DMS 273 treated with DMSO at 0.1 percent for 48 hours (cell line): ENCODE measurements at regions not wholly inside any gene's neighbourhood (a gene's known extent, or its start where the extent isn't known, plus 50 kb on each side); places are given as distances from the start of the nearest gene placed in this dataset.
"Not testable (repeated sequence)": the region's sequence is repeated elsewhere in the genome, so short reads cannot be mapped to it uniquely, and the experiment has no call there.

Source experiments
- DNase-seq: peaks from one replicate; lab custom pipeline; 2025; lab: John Stamatoyannopoulos, UW

DNA sequence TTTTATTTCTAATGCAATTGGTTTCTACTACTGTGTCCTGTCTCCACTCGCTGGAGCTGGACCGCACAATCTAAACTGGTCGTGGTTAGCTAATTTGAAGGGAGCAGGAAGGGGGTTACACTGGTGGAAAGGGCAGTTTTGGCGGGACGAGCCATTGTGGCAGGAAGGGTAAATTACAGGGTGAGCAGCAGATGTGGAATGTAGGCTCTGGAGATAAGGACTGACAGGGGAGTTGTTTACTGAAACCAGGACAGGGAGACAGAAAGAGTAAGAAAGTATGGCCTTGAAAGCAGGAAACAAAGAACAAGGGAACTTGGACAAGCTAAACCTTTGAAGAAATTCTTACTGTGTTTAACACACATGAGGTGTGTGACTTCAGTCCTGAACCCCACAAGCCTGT, 147.8 kb downstream of the ATXN7L3B start:
- no peak for DNase-seq

DNA sequence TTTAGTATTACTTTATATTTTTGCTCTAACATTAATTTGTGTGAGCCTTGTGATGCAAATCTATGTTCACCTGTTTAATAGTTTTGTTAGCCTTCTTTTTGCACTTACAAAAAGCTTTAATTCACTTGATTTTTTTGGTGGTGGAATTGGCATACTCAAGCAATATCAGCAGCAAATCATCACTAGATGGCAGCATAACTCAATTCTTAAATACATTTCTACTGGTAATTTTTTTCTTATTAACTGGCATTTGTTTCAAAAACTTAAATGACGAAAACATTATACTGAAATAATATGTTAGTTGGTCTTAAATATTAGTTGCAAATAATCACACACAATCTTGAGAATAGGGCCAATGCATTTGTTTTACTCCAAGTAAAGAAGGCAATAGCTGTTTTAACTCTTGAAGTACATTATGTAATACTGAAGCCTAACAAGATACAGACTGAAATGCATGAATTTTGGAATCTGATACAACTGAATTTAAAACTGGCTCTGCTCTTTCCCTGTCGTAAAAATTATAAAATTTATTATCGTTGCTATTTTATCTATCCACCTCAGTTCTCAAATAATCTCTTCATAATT, 151.5 kb downstream of the ATXN7L3B start:
- no peak for DNase-seq

DNA sequence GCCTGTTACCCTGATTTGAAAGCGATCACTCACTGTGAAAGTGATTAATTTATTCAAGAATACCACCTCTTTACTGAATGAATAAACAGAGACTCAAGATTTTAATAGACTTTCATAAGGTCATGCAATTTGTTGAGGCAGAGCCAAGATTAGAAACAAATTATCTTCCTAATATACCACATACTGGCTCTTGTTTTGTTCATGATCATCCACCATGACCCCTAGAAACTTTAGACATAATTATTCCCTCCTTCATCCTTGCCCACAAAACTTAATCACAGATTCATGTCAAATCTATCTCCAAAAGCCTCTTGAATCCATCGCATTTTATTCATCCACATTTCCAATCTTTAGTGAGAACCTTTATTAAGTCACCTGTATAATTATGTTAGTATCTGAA, 152.3 kb downstream of the ATXN7L3B start:
- DNase-seq = no peak

DNA sequence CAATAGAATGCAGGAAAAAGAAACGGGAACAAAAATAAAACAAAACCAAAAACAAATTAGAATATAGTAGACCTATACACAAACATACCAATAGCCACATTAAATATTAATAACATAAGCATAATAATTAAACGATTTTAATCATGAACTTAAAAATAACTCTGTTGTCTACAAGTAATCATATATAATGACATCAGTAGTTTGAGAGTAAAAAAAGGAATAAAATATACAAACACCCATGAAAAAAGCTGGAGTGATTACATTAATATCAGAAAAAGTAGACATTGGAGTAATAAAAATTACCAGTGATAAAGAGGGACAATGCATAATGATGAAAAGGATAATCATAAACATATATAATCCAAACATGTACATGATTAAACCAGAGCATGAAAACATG, 181.8 kb downstream of the ATXN7L3B start:
- no peak for DNase-seq

DNA sequence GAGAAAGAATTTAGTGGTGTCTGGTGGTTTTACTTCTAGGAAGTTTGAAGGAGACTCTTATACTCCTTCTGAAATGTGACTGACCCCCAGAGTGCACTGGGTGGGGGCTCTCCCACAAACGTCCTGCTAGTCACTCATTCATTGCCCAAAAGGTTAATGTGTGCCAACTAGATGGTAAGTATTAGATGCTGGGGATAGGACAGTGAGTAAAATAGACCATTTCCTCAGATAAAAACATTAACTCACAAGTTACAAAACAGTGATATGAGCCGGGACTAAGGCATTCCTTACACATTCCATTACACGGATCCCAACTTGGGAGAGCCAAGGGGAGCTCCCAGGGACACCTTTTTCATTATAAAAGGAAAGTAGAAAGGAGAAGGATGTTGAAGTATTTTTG, 185.1 kb downstream of the ATXN7L3B start:
- no peak for DNase-seq

DNA sequence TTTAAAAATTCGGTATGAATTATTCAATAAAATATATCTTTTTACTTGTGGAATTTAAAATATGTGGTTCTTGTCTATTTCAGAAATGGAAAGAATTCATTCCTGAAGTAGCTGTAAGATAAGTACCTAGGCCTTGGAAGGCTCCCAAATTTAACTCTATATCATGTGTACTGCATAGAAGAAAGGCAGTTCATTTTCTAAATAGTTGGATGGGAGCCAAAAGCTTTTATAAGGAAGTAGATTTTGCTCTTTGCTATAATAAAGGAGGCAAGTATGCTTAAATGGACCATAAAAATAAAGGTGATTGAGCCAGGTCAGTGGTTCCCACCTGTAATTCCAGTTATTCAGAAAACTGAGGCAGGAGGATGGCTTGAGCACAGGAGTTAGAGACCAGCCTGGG, 187.5 kb downstream of the ATXN7L3B start:
- no peak for DNase-seq

DNA sequence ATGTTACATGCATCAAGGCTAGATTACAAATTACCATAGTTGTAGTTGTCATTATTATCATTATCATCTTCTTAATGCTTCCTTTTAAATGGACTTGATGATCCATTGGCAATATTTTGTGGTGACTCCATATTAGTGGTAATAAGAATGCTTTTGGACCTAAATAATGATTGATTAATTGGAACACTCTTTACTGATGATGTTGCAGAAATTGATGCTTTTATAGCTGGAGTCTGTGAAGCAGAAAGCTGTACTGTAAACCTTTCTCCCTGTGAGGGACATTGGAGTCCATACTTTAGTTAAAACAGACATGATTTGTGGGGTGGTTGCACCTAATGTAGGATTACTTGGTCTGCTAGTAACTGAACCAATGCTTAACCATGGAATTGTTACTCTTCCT, 190.4 kb downstream of the ATXN7L3B start:
- no peak for DNase-seq

DNA sequence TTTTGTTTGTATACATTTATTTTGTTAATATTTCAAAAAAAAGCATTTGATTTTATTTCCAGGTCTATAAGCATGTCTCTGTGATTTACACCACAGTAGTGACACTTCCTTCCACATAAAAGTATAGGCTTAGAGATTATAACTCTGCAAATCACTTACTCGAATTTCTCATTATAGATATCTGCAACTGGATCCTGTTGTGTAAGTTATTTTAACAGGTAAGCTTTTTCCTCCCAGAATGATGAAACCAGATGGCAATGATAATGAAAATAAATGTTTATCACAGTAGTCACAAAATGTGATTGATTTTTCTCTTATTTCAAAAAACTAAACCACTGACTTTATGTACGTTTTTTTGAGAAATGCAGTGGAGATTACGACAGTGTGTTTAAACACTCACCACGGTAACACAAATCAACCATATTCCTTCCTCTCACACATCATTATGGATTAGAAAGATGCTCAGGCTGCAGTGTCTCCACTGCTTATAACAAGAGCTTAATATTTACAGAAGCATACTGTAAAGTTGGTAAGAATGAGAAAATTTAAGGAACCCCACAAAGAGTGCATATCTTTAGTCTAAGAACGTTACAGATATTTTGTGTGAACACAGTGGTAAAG, 194.6 kb downstream of the ATXN7L3B start:
- no peak for DNase-seq

DNA sequence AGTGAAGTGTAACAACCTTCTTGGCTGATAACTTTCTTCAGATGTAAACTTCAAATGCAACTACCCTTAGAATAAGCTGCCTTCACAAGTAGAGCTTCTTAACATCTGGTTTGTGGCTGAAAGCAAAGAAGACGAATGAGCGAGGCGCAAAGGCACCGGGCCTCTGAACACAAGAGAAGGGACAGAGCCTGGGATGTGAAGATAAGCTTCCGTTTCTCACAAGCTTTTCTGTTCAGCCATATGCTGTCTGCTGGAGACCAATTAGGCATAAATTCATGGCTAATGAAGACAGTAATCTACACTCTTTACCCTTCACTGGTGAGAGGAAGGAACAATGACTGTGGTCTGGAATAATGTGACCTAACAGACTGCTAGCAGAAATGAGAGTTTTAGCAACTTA, 195.2 kb downstream of the ATXN7L3B start:
- DNase-seq = no peak

DNA sequence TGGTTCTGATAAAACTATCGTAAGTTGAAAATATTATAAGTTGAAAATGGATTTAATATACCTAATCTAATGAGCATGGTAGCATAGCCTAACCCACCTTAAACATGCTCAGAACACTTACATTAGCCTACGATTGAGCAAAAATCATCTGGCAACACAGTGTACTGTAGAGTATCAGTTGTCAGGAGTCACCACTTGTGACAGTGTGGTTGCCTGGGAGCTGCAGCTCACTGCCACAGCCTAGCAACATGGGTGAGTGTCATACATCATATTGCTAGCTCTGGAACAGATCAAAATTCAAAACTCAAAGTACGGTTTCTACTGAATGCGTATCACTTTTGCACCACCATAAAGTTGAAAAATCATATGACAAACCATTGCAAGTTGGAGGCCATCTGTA, 203.5 kb downstream of the ATXN7L3B start:
- DNase-seq = no peak

DNA sequence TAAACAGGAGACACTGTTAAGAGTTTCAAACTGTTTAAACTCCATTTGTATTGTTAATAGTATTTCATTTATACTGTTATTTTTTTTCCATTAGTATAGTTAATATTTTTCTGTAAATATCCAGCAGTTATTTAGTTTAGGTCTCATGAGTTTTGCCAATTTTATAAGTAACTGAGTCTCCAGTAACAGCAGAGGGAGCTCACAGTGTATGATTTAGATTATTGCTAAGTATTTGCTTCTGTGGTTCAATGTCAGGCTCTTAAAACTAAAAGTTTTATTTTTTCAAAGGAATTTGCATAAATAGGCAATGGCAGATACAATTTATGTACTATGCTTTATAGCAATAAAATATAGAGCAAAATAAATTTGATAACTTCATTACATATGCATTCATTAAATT, 209.7 kb downstream of the ATXN7L3B start:
- no peak for DNase-seq

DNA sequence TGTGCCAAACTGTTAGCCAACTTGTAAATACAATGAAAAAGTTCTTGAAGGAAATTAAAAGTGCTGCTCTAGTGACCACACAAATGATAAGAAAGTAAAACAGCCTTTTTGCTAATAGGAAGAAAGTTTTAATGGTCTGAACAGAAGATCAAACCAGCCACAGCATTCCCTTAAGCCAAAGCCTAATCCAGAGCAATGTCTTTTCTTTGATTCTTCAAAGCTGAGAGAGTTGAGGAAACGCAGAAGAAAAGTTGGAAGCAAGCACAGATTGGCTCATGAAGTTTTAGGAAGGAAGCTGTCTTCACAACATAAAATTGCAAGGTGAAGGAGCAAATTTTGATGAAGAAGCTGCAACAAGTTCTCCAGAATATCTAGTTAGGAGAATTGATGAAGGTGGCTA, 213.8 kb downstream of the ATXN7L3B start:
- no peak for DNase-seq

DNA sequence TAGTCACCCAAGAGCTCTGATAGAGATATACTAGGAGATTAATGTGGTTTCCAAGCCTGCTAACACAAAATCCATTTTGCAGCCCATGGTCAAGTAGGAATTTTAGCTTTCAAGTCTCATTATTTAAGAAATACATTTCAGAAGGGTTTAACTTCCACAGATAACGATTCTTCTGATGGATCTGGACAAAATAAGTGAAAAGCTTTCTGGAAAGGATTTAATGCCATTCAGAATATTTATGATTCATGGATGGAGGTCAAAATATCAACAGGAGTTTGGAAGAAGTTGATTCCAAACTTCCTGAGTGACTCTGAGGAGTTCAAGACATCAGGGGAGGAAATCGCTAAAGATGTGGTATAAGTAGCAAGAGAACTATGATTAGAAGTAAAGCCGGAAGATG, 214.6 kb downstream of the ATXN7L3B start:
- no peak for DNase-seq

DNA sequence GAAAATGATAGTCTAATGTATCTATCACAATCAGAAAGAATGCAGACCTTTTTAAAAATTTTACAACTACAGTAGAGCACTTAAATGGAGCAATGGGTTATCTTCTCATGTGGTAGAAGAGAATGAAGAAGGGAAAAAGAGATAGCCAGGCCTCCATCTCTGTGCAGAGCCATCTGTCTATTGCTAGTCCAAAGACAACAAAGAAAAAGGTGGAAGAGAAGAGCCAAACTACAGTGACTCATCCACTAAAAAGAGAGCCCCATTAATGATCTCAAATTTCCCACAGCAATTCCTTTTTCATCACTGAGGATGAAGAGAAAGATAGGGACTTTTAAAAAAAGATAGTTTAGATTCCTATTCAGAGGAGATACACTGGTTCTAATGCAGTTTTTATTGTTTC, 232.9 kb downstream of the ATXN7L3B start:
- no peak for DNase-seq

DNA sequence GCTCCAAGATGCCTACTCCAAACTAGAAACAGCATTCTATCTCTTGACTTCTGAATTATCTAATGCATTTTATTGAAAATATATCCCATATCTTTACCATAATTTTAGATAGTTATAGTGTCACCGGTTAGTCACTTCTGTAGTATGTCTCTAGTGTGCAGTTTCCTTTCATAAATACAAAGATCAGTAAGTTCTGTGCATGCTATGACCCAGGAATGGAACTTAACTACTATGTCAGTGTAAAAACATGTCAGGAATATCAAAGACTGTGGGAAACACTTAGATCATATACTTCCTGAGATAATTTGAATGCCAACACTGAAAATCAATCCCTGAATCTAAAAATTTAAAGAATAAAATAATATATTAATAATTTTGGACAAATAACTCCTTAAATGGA, 237.6 kb downstream of the ATXN7L3B start:
- DNase-seq = no peak

DNA sequence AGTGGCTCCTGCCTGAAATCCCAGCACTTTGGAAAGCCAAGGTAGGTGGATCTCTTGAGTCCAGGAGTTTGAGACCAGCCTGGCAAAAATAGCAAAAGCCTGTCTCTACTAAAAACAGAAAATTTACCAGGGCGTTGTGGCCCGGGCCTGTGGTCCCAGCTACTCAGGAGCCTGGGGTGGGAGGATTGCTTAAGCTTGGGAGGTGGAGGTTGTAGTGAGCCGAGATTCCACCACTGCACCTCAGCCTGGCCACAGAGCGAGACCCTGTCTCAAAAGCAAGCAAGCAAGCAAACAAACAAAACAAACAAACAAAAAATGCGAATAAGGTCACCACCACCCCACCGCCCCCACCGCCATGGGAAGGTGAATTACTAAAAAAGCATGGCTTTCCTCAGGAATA, 238.7 kb downstream of the ATXN7L3B start:
- no peak for DNase-seq

DNA sequence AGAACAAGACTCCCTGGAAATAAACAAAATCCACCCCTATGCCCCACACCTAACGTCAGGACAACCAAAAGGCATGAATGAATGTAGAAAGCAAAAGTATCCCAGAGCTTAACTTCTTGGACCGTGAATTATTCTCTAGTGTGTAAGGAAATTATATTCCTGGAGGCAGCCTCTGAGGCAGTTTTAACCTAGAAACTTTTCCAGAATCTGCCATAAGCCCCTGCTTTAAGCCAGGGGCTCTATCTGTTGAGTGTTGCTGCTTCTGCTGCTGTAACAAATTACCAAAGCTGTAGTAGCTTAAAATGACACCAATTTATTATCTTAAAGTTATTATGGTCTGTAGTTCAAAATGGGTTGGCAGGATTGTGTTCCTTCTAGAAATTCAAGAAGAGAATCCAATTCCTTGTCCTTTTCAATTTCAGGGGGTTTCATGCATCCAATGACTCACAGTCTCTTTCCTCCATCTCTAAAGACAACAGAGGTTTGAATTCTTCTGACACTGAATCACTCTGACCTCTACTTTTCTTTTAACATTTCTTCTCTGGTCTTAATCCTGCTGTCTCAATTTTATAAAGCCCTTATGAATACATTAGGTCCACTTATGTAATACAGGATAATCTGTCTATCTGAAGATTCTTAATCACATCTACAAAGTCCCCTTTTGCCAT, 242.7 kb downstream of the ATXN7L3B start:
- DNase-seq = no peak

DNA sequence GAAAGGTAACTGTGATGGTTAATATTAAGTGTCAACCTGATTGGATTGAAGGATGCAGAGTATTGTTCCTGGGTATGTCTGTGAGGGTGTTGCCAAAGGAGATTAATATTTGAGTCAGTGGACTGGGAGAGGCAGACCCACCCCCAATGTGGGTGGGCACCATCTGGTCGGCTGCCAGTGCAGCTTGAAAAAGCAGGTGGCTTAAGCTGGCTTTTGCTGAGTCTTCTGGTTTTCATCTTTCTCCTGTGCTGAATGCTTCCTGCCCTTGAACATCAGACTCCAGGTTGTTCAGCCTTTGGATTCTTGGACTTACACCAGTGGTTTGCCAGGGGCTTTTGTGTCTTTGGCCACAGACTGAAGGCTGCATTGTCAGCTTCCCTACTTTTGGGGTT, 243.2 kb downstream of the ATXN7L3B start:
- DNase-seq = not testable (repeated sequence)

DNA sequence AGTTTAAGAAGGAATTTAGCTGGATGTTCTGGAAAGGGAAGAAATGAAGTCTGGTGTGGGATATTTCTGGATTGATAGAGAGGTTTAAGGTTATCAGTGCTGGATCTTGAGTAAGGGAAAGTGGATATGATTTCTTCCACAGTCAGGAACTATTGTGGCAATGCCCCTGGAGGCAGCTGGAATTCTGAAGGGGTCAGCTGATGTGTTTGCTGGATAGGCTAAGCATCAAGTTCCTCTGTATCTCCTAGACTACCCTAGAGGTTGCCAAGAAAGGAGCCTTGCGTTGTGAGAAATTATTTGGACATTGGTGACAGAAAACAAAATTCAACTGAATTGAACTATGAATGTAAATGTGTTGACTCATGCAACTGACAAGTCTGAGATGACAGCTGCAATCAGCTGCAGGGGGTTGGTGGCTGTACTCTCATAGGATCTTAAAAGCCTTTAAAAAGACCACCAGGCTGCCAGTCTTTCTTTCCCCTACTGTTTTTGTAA, 244.4 kb downstream of the ATXN7L3B start:
- no peak for DNase-seq

DNA sequence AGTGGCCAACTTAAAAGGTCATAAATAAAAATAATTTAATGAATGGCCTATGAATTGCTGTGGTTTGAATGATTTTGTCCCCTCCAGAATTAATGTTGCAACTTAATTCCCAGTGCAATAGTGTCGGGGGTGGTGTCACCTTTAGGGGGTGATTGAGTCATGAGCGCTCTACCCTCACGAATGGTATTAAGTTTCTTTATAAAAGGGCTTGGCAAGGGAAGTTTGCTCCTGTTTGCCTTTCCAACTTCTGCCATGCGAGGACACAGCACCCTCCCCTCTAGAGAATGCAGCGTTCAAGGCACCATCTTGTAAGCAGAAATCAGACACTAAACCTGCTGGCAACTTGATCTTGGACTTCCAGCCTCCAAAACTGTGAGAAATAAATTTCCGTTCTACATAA, 253.3 kb downstream of the ATXN7L3B start:
- DNase-seq = no peak

DNA sequence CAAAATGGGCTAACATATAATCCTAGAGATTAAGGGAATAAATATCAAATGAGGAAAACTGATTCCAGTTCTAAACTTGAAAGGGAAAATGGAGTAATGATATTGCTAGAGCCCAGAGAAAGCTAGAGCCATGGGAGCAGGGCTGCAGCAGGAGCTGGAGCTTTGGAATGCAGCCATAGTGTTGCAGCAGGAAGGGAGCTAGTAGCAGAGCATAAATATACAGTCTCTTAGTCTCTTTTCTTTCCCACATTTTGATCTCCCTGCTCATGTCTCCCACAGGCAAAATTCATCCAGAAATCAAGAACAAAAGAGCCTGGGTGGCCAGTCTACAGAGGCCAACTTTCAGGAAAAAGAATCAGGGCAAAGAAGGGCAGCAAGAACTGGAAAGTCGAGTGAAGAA, 253.7 kb downstream of the ATXN7L3B start:
- DNase-seq = no peak

DNA sequence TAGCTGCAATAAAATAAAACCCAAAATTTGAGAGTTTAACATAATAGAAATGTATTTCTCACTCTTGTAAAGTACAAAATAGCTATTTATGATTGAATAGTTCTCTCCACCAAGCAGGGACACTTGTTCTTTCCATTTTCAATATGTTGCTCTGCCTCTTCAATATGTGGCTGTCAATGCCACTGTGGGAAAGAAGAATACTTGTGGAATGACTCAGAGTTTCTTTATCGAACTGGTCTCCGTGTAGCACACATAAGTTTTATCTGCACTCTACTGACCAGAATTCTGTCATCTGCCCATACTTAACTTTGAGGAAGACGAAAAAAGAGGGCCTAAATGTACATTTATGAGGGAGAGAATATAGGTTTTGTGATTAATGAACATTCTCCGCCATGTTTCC, 256.9 kb downstream of the ATXN7L3B start:
- no peak for DNase-seq

DNA sequence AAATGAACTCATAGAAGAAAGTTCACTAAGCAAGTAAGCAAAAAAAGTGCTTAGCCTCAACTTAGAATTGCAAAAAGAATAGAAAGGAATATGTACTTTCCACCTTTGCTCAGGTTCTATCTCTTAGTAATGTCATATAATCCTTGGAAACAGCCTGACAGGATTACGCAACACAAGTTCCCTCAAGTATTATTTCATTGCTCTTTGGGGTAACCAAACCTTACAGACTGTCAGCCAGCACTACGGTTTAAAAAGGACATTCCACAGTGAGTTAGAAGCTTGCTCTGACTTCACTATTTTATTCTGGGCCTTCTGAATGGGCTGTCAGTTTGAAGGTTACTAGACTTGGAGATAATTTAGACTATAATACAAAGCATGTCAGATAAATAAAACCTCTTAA, 264.0 kb downstream of the ATXN7L3B start:
- DNase-seq = no peak
